ENCODE measurements at regions not wholly inside any gene's neighbourhood (a gene's known extent, or its start where the extent isn't known, plus 50 kb on each side); places are given as distances from the start of the nearest gene placed in this dataset.

- H3K9me3 Mint-ChIP-seq: no peaks in the 10 kb centered on the region
- no peaks in the 10 kb centered on the region for H3K27me3 Mint-ChIP-seq
- no peak overlapping the region for H3K4me3 Mint-ChIP-seq
- H3K27ac Mint-ChIP-seq: no peak overlapping the region
- no peak for TF ChIP-seq CTCF (IDR thresholded peaks at IDR 0.05)
- no peak for DNase-seq
- H3K36me3 Mint-ChIP-seq (ENCODE audit: low read depth): no peaks in the 10 kb centered on the region
- ChIA-PET CTCF (no interaction called here), POLR2A (no interaction called here)
- intact Hi-C loops (cut with micrococcal nuclease): no loop called here
- no peak for ATAC-seq
- no peaks in the 10 kb centered on the region for H3K4me1 Mint-ChIP-seq (ENCODE audit: low read depth)
These were observed 674.7 kb downstream of the PLCL1 start for GRCh38 chr2:198479065-198479464.

- intact Hi-C loops (cut with micrococcal nuclease): no loop called here
- Mint-ChIP-seq H3K36me3 (ENCODE audit: low read depth) (no peaks in the 10 kb centered on the region), H3K4me1 (ENCODE audit: low read depth) (no peaks in the 10 kb centered on the region), H3K27ac (no peak overlapping the region), H3K9me3 (no peaks in the 10 kb centered on the region), H3K4me3 (no peak overlapping the region), H3K27me3 (no peaks in the 10 kb centered on the region)
- ATAC-seq: no peak
- no peak for TF ChIP-seq CTCF (IDR thresholded peaks at IDR 0.05)
- no peak for DNase-seq
- POLR2A ChIA-PET: no interaction called here
- CTCF ChIA-PET: no interaction called here
These were observed 674.0 kb downstream of the PLCL1 start for GRCh38 chr2:198478361-198478760.

GRCh38 chr2:198476007-198476406, 671.6 kb downstream of the PLCL1 start:
- no peak for ATAC-seq
- intact Hi-C loops (cut with micrococcal nuclease): no loop called here

GRCh38 chr2:198471291-198471690, 666.9 kb downstream of the PLCL1 start:
- Mint-ChIP-seq H3K27me3 (no peaks in the 10 kb centered on the region), H3K27ac (no peak overlapping the region), H3K9me3 (no peaks in the 10 kb centered on the region), H3K36me3 (ENCODE audit: low read depth) (no peaks in the 10 kb centered on the region), H3K4me3 (no peak overlapping the region), H3K4me1 (ENCODE audit: low read depth) (no peaks in the 10 kb centered on the region)
- ATAC-seq (no peak), DNase-seq (no peak)
- intact Hi-C loops (cut with micrococcal nuclease): no loop called here
- POLR2A ChIA-PET: no interaction called here
- CTCF ChIA-PET: no interaction called here
- TF ChIP-seq CTCF (IDR thresholded peaks at IDR 0.05): no peak

More at GRCh38 chr2:198476007-198476406, 671.6 kb downstream of the PLCL1 start:
- CTCF ChIA-PET: no interaction called here
- Mint-ChIP-seq H3K4me3 (no peak overlapping the region), H3K4me1 (ENCODE audit: low read depth) (no peaks in the 10 kb centered on the region), H3K27me3 (no peaks in the 10 kb centered on the region), H3K27ac (no peak overlapping the region), H3K9me3 (no peaks in the 10 kb centered on the region), H3K36me3 (ENCODE audit: low read depth) (no peaks in the 10 kb centered on the region)
- no peak for TF ChIP-seq CTCF (IDR thresholded peaks at IDR 0.05)
- POLR2A ChIA-PET: no interaction called here
- DNase-seq: no peak

GRCh38 chr2:198468136-198468535, 663.7 kb downstream of the PLCL1 start:
- H3K9me3 Mint-ChIP-seq: no peaks in the 10 kb centered on the region

More at GRCh38 chr2:198468136-198468535, 663.7 kb downstream of the PLCL1 start:
- Mint-ChIP-seq H3K27me3 (no peaks in the 10 kb centered on the region), H3K27ac (no peak overlapping the region), H3K36me3 (ENCODE audit: low read depth) (no peaks in the 10 kb centered on the region), H3K4me3 (no peak overlapping the region), H3K4me1 (ENCODE audit: low read depth) (no peaks in the 10 kb centered on the region)
- DNase-seq (no peak), ATAC-seq (no peak)
- intact Hi-C loops (cut with micrococcal nuclease): no loop called here
- no peak for TF ChIP-seq CTCF (IDR thresholded peaks at IDR 0.05)
- POLR2A ChIA-PET: no interaction called here
- CTCF ChIA-PET: no interaction called here

Data from activated CD8-positive, alpha-beta T cell treated with anti-CD3 and anti-CD28 coated beads for 36 hours (primary cell).